ENCODE measurements at regions not wholly inside any gene's neighbourhood (a gene's known extent, or its start where the extent isn't known, plus 50 kb on each side); places are given as distances from the start of the nearest gene placed in this dataset.

GRCh38 chr4:97262769-97263168, 880.5 kb downstream of the STPG2 start:
- Mint-ChIP-seq H3K4me1 (no peaks in the 10 kb centered on the region), H3K36me3 (no peaks in the 10 kb centered on the region), H3K27me3 (ENCODE audit: low read depth in 3 of 3) (no peaks in the 10 kb centered on the region), H3K4me3 (no peak overlapping the region), H3K9me3 (peaks cover 0 to 10% (median 7%) of the 10 kb centered on the region in 7 donors), H3K27ac (no peak overlapping the region)
- Histone ChIP-seq H3K79me2 (ENCODE audit: insufficient read depth, low read length) (no peaks in the 10 kb centered on the region), H3K4me3 (replicated peaks in 1 of 3; ENCODE audit: low read depth in 2 of 3, low read length in 3 of 3) (no peak overlapping the region), H3K4me2 (replicated peaks; ENCODE audit: extremely low read depth, low read length, poor library complexity, severe bottlenecking) (no peak overlapping the region), H3K4me1 (ENCODE audit: control insufficient read depth in 1 of 2, insufficient read depth in 2 of 2, low read length in 2 of 2) (no peaks in the 10 kb centered on the region), H3K27me3 (ENCODE audit: control insufficient read depth in 2 of 2, insufficient read depth in 2 of 2, low read length in 2 of 2) (no peaks in the 10 kb centered on the region), H3K27ac (ENCODE audit: low read depth in 1 of 2, low read length in 2 of 2) (no peak overlapping the region), H3K9ac (ENCODE audit: insufficient read depth, low read length, poor library complexity, severe bottlenecking) (no peak overlapping the region), H2AFZ (ENCODE audit: insufficient read depth, low read depth, low read length, poor library complexity, severe bottlenecking) (no peak overlapping the region), H3K36me3 (replicated peaks in 1 of 2; ENCODE audit: control insufficient read depth in 1 of 2, insufficient read depth in 2 of 2, low read length in 2 of 2) (no peaks in the 10 kb centered on the region), H3K9me3 (replicated peaks in 1 of 2; ENCODE audit: control insufficient read depth in 1 of 2, insufficient read depth in 1 of 2, low read length in 2 of 2) (peaks cover 0 to 3% of the 10 kb centered on the region in 2 donors), H4K20me1 (ENCODE audit: insufficient read depth, low read length) (no peaks in the 10 kb centered on the region)
- intact Hi-C loops (cut with micrococcal nuclease): no loop called here
- TF ChIP-seq, protein P1, sequence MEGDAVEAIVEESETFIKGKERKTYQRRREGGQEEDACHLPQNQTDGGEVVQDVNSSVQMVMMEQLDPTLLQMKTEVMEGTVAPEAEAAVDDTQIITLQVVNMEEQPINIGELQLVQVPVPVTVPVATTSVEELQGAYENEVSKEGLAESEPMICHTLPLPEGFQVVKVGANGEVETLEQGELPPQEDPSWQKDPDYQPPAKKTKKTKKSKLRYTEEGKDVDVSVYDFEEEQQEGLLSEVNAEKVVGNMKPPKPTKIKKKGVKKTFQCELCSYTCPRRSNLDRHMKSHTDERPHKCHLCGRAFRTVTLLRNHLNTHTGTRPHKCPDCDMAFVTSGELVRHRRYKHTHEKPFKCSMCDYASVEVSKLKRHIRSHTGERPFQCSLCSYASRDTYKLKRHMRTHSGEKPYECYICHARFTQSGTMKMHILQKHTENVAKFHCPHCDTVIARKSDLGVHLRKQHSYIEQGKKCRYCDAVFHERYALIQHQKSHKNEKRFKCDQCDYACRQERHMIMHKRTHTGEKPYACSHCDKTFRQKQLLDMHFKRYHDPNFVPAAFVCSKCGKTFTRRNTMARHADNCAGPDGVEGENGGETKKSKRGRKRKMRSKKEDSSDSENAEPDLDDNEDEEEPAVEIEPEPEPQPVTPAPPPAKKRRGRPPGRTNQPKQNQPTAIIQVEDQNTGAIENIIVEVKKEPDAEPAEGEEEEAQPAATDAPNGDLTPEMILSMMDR (IDR thresholded peaks at IDR 0.05): no peak
- DNase-seq: no peak
- 97% methylated on average over 3 of the region's 6 CpGs for WGBS (ENCODE audit: insufficient coverage)

DNA sequence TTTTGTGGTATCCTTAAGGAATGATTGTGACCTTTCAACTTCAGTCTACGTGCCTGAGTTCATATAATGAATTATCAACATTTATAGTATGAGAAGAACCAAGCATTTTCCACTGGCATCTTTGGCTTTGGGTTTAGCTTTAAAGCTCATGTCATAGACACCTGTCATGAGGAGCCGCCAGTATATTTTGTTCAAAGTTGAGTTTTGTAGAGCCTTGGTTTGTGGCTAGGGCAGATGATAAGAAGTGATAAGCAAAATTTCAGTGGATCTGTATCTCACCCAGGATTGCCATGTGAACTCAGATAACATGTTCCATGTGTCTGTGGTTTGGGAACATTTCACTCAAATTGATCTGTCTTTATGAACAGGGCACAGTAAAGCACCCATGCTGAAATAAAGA, 873.2 kb downstream of the STPG2 start:
- WGBS (ENCODE audit: insufficient coverage): no CpG with 5 or more reads among the region's 2 CpGs
- Histone ChIP-seq H4K20me1 (ENCODE audit: insufficient read depth, low read length) (no peaks in the 10 kb centered on the region), H3K9ac (ENCODE audit: insufficient read depth, low read length, poor library complexity, severe bottlenecking) (no peak overlapping the region), H3K27me3 (ENCODE audit: control insufficient read depth in 2 of 2, insufficient read depth in 2 of 2, low read length in 2 of 2) (no peaks in the 10 kb centered on the region), H2AFZ (ENCODE audit: insufficient read depth, low read depth, low read length, poor library complexity, severe bottlenecking) (no peak overlapping the region), H3K4me1 (ENCODE audit: control insufficient read depth in 1 of 2, insufficient read depth in 2 of 2, low read length in 2 of 2) (no peaks in the 10 kb centered on the region), H3K4me3 (replicated peaks in 1 of 3; ENCODE audit: low read depth in 2 of 3, low read length in 3 of 3) (no peak overlapping the region), H3K79me2 (ENCODE audit: insufficient read depth, low read length) (no peaks in the 10 kb centered on the region), H3K36me3 (replicated peaks in 1 of 2; ENCODE audit: control insufficient read depth in 1 of 2, insufficient read depth in 2 of 2, low read length in 2 of 2) (no peaks in the 10 kb centered on the region), H3K9me3 (replicated peaks in 1 of 2; ENCODE audit: control insufficient read depth in 1 of 2, insufficient read depth in 1 of 2, low read length in 2 of 2) (peaks cover 4 to 11% of the 10 kb centered on the region in 2 donors), H3K4me2 (replicated peaks; ENCODE audit: extremely low read depth, low read length, poor library complexity, severe bottlenecking) (no peak overlapping the region), H3K27ac (ENCODE audit: low read depth in 1 of 2, low read length in 2 of 2) (no peak overlapping the region)
- H3K27me3 Mint-ChIP-seq (ENCODE audit: low read depth in 3 of 3): no peaks in the 10 kb centered on the region
- H3K27ac Mint-ChIP-seq: no peak overlapping the region
- intact Hi-C loops (cut with micrococcal nuclease): no loop called here
- peaks cover 5 to 11% (median 8%) of the 10 kb centered on the region in 7 donors for H3K9me3 Mint-ChIP-seq
- TF ChIP-seq, protein P1 (IDR thresholded peaks at IDR 0.05): no peak
- DNase-seq: no peak
- no peak overlapping the region for H3K4me3 Mint-ChIP-seq
- no peaks in the 10 kb centered on the region for H3K4me1 Mint-ChIP-seq
- no peaks in the 10 kb centered on the region for H3K36me3 Mint-ChIP-seq
